GM12874 (cell line): ENCODE measurements at regions not wholly inside any gene's neighbourhood (a gene's known extent, or its start where the extent isn't known, plus 50 kb on each side); places are given as distances from the start of the nearest gene placed in this dataset.

Source experiments
- CTCF ChIP-seq: IDR thresholded peaks from 2 replicates; pipeline ENCODE4 v1.5.1; 2011; ENCODE audit warnings: low read depth, mild to moderate bottlenecking, control low read depth, low read length, moderate library complexity; ENCODE audit not compliant: insufficient read depth

- no peak for TF ChIP-seq CTCF
These were observed 163.9 kb downstream of the MAIP1 start for GRCh38 chr2:200119236-200119635.

GRCh38 chr2:200121931-200122330 lies 166.5 kb downstream of the MAIP1 start:
- no peak for TF ChIP-seq CTCF

GRCh38 chr2:200122683-200123082 lies 167.3 kb downstream of the MAIP1 start:
- TF ChIP-seq CTCF, result no peak

GRCh38 chr2:200125444-200126284 lies 170.3 kb downstream of the MAIP1 start:
- TF ChIP-seq CTCF, result no peak

- TF ChIP-seq CTCF, result no peak
These were observed 172.5 kb downstream of the MAIP1 start for GRCh38 chr2:200127848-200128247.

- TF ChIP-seq CTCF, result no peak
These were observed 172.9 kb downstream of the MAIP1 start for GRCh38 chr2:200128296-200128695.

- no peak for TF ChIP-seq CTCF
These were observed 174.5 kb downstream of the MAIP1 start for GRCh38 chr2:200129721-200130462.
